ENCODE measurements at regions not wholly inside any gene's neighbourhood (a gene's known extent, or its start where the extent isn't known, plus 50 kb on each side); places are given as distances from the start of the nearest gene placed in this dataset.

DNA sequence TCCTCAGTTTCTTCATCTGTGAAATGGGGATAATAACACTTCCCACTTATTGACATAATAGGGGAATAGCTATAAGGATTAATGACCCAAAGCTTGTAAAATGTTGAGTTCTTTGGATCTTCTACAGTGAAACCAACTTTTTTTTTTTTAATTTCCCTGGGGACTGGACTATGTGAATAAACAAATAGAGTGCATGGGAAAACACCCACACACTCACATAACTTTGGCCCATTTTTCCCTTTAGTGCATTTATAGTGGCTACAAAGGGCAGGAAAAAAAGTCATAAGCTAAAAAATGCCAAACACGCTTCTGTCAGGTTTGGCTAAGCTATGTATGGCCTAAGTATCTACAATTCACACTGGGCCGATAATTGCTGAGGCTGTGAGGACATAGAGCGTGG is 406.2 kb upstream of the JAG1 start:
- H3K4me3 ChIP-seq: no peak overlapping the region
- no peaks in the 10 kb centered on the region for H3K4me1 ChIP-seq
- DNase-seq: no peak
- intact Hi-C loops (cut with DNase I; ENCODE audit: low total_unique reads): no loop called here
- no peaks in the 10 kb centered on the region for H3K9me3 ChIP-seq
- peak overlapping the region in 1 of 2 donors; percentile 22 for H3K27ac ChIP-seq
- no peaks in the 10 kb centered on the region for H3K27me3 ChIP-seq
- H3K36me3 ChIP-seq: no peaks in the 10 kb centered on the region
- TF ChIP-seq, protein P1, sequence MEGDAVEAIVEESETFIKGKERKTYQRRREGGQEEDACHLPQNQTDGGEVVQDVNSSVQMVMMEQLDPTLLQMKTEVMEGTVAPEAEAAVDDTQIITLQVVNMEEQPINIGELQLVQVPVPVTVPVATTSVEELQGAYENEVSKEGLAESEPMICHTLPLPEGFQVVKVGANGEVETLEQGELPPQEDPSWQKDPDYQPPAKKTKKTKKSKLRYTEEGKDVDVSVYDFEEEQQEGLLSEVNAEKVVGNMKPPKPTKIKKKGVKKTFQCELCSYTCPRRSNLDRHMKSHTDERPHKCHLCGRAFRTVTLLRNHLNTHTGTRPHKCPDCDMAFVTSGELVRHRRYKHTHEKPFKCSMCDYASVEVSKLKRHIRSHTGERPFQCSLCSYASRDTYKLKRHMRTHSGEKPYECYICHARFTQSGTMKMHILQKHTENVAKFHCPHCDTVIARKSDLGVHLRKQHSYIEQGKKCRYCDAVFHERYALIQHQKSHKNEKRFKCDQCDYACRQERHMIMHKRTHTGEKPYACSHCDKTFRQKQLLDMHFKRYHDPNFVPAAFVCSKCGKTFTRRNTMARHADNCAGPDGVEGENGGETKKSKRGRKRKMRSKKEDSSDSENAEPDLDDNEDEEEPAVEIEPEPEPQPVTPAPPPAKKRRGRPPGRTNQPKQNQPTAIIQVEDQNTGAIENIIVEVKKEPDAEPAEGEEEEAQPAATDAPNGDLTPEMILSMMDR (IDR thresholded peaks at IDR 0.05): no peak
- no peak for TF ChIP-seq POLR2A (IDR thresholded peaks at IDR 0.05)

DNA sequence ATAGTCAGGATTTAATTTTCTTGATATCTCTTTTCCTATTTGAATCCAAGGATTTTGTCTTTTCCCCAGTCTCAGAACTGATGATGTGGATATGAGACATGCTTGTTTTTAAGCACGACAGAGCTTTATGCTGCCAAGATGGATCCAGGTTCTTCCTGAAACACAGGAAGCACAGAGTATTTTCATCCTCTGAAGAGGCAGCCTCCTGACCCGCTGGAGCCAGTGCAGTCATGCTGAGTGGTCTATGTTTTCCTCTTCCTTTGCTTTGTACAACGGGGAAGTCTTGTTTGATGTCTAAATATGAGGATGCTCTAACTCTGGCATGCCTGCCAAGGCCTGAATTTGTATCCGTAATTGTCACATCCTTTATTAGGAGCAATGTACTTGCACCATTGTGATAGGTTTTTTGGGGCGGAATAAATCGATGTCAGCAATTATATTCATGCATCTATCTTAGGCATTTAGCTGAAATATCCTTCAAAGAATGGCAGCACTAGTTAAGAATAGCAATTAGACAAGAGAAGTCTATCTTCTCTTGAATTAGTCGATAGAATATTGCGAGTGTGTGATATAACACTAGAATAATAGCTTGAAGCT is 407.1 kb upstream of the JAG1 start:
- no peaks in the 10 kb centered on the region for H3K36me3 ChIP-seq
- intact Hi-C loops (cut with DNase I; ENCODE audit: low total_unique reads): no loop called here
- H3K4me1 ChIP-seq: no peaks in the 10 kb centered on the region
- H3K27ac ChIP-seq: peak overlapping the region in 1 of 2 donors; percentile 22
- TF ChIP-seq POLR2A (IDR thresholded peaks at IDR 0.05): no peak
- TF ChIP-seq, protein P1 (IDR thresholded peaks at IDR 0.05): no peak
- no peaks in the 10 kb centered on the region for H3K9me3 ChIP-seq
- DNase-seq: peak in 1 of 2 donors; percentile 51
- no peak overlapping the region for H3K4me3 ChIP-seq
- H3K27me3 ChIP-seq: no peaks in the 10 kb centered on the region

DNA sequence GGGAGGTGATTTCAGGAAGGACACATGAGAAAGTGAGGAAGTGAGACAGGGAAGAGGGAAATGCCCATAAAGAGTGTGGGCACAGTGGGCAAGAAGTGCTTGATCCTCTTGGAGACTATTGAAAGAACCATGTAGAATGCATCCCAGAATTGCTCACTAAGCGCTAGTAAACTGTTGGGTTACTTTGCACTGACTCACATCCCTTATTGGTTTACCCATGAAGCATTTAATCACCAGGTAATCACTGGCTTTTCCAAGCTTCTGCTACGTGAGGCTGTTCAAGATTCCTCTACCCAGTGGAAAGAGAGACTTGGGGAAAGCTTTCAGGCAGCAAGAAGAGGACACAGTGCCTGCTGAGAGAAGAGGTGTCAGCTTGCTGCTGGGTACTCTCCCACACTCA is 410.0 kb upstream of the JAG1 start:
- Histone ChIP-seq H3K27ac (no peak overlapping the region), H3K4me3 (no peak overlapping the region), H3K36me3 (no peaks in the 10 kb centered on the region), H3K9me3 (no peaks in the 10 kb centered on the region), H3K4me1 (no peaks in the 10 kb centered on the region), H3K27me3 (no peaks in the 10 kb centered on the region)
- TF ChIP-seq POLR2A (IDR thresholded peaks at IDR 0.05): no peak
- TF ChIP-seq, protein P1 (IDR thresholded peaks at IDR 0.05): no peak
- intact Hi-C loops (cut with DNase I; ENCODE audit: low total_unique reads): no loop called here
- no peak for DNase-seq

DNA sequence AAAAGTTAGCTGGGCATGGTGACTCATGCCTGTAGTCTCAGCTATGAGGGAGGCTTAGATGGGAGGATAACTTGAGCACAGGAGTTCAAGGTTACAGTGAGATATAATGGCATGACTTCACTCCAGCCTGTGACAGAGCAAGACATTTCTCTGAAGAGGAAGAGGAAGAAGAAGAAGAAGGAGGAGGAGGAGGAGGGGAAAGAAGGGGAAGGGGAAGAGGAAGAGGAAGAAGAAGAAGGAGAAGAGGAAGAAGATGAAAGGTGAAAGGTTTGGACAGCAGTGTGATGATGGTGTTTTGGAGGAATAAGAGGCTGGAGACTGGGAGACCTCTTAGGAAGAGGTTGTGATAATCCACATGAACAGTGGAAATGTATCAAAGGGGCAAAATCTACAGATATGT is 410.7 kb upstream of the JAG1 start:
- Histone ChIP-seq H3K4me3 (no peak overlapping the region), H3K9me3 (no peaks in the 10 kb centered on the region), H3K4me1 (no peaks in the 10 kb centered on the region), H3K27me3 (no peaks in the 10 kb centered on the region), H3K27ac (no peak overlapping the region), H3K36me3 (no peaks in the 10 kb centered on the region)
- DNase-seq: no peak
- no peak for TF ChIP-seq POLR2A (IDR thresholded peaks at IDR 0.05)
- TF ChIP-seq, protein P1 (IDR thresholded peaks at IDR 0.05): no peak
- intact Hi-C loops (cut with DNase I; ENCODE audit: low total_unique reads): no loop called here

DNA sequence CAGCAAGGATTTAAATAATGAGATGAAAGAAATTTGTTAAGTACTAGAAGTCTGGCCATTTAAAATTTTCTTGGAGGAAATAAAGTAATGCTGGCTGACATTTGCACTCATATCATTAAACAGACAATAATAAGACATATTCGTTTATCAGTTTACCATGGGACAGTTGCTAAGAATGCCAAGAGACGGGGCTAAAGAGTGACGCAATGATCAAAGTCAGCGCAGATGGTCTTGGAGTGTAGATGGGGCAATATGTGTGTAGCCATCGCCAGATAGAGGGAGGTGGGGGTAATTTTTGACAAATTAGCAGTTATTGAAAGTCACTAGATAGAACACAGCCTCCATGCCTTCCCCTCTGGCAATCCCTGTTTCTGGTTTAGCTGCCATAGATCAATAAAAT is 413.2 kb upstream of the JAG1 start:
- H3K27me3 ChIP-seq: no peaks in the 10 kb centered on the region
- no peaks in the 10 kb centered on the region for H3K36me3 ChIP-seq
- intact Hi-C loops (cut with DNase I; ENCODE audit: low total_unique reads): no loop called here
- H3K4me3 ChIP-seq: no peak overlapping the region
- TF ChIP-seq, protein P1 (IDR thresholded peaks at IDR 0.05): no peak
- TF ChIP-seq POLR2A (IDR thresholded peaks at IDR 0.05): no peak
- H3K27ac ChIP-seq: no peak overlapping the region
- DNase-seq: no peak
- no peaks in the 10 kb centered on the region for H3K4me1 ChIP-seq
- H3K9me3 ChIP-seq: no peaks in the 10 kb centered on the region

All from uterus (tissue), 3 donors.